Fibroblast of lung (primary cell): ENCODE measurements at regions not wholly inside any gene's neighbourhood (a gene's known extent, or its start where the extent isn't known, plus 50 kb on each side); places are given as distances from the start of the nearest gene placed in this dataset.

ENCODE experiments used
- DNase-seq, 2 donors: peaks; one replicate each; pipeline versions ENCODE4 v3.0.0 to v3.0.0-alpha.2; 2010; ENCODE audit warnings: low read depth in 2 of 2
- H2AFZ ChIP-seq: 2 replicates; pipeline ENCODE4 v1.5.1; 2012; ENCODE audit warnings: low read length, control low read depth, inconsistent platforms
- H3K27ac ChIP-seq: 2 replicates; pipeline ENCODE4 v1.5.1; 2011; ENCODE audit warnings: low read length, control low read depth; ENCODE audit not compliant: insufficient read depth
- H3K27me3 ChIP-seq: 2 replicates; pipeline ENCODE4 v1.5.1; 2011; ENCODE audit warnings: mild to moderate bottlenecking, low read length; ENCODE audit not compliant: control insufficient read depth, insufficient read depth
- H3K36me3 ChIP-seq: 2 replicates; pipeline ENCODE4 v1.5.1; 2011; ENCODE audit warnings: low read length; ENCODE audit not compliant: control insufficient read depth, insufficient read depth
- H3K4me1 ChIP-seq: 2 replicates; pipeline ENCODE4 v1.5.1; 2011; ENCODE audit warnings: low read length; ENCODE audit not compliant: control insufficient read depth, insufficient read depth; ENCODE audit errors: extremely low read depth
- H3K4me2 ChIP-seq: 2 replicates; pipeline ENCODE4 v1.5.1; 2011; ENCODE audit warnings: low read length, control low read depth; ENCODE audit not compliant: insufficient read depth; ENCODE audit errors: extremely low read depth
- H3K4me3 ChIP-seq, 4 experiments: fragments of 200-600 bp in 1 of 4; sonication (generic) in 1 of 4; replicated peaks in 1 of 4; 2 replicates each; pipeline ENCODE4 v1.5.1; 2011 to 2016; ENCODE audit warnings: low read length in 4 of 4, low read depth in 3 of 4, mild to moderate bottlenecking in 3 of 4, control low read depth in 2 of 4, inconsistent platforms in 1 of 4, mixed read lengths in 1 of 4; ENCODE audit not compliant: insufficient read depth in 1 of 4; ENCODE audit errors: control extremely low read depth in 1 of 4
- H3K79me2 ChIP-seq: 2 replicates; pipeline ENCODE4 v1.5.1; 2012; ENCODE audit warnings: mild to moderate bottlenecking, low read length, inconsistent platforms; ENCODE audit not compliant: control insufficient read depth, insufficient read depth
- H3K9ac ChIP-seq: 2 replicates; pipeline ENCODE4 v1.5.1; 2011; ENCODE audit warnings: mild to moderate bottlenecking, low read length, control low read depth; ENCODE audit not compliant: insufficient read depth
- H3K9me3 ChIP-seq: 2 replicates; pipeline ENCODE4 v1.5.1; 2012; ENCODE audit warnings: low read depth, low read length; ENCODE audit not compliant: control insufficient read depth, insufficient read depth
- H4K20me1 ChIP-seq: 2 replicates; pipeline ENCODE4 v1.5.1; 2011; ENCODE audit warnings: low read length; ENCODE audit not compliant: control insufficient read depth, insufficient read depth; ENCODE audit errors: extremely low read depth
- CTCF ChIP-seq, 2 donors: IDR thresholded peaks in 1 of 2; conservative IDR thresholded peaks in 1 of 2; 1 replicate in 1 of 2; 2 replicates in 1 of 2; pipeline ENCODE4 v1.5.1; 2011 to 2012; ENCODE audit warnings: low read length in 2 of 2, control low read depth in 1 of 2, inconsistent platforms in 1 of 2, low read depth in 1 of 2, mild to moderate bottlenecking in 1 of 2
- EZH2 ChIP-seq: IDR thresholded peaks from 2 replicates; pipeline ENCODE4 v1.5.1; 2012; ENCODE audit warnings: low read length, control low read depth, mild to moderate bottlenecking; ENCODE audit errors: missing control alignments

GRCh38 chr11:15586741-15587473, 472.2 kb downstream of the INSC start:
- DNase-seq: no peak
- Histone ChIP-seq H3K9ac (no peak overlapping the region), H3K4me1 (no peaks in the 10 kb centered on the region), H3K4me3 (no peak overlapping the region), H3K36me3 (no peaks in the 10 kb centered on the region), H3K9me3 (no peaks in the 10 kb centered on the region), H3K27me3 (no peaks in the 10 kb centered on the region), H3K4me2 (no peak overlapping the region), H3K79me2 (no peaks in the 10 kb centered on the region), H2AFZ (no peak overlapping the region), H4K20me1 (no peaks in the 10 kb centered on the region), H3K27ac (no peak overlapping the region)
- TF ChIP-seq CTCF (conservative IDR thresholded peaks at IDR 0.05 in 1 of 2, IDR thresholded peaks at IDR 0.05 in 1 of 2; ENCODE audit: low read depth in 1 of 2, low read length in 2 of 2) (no peak), EZH2 (no peak)

DNA sequence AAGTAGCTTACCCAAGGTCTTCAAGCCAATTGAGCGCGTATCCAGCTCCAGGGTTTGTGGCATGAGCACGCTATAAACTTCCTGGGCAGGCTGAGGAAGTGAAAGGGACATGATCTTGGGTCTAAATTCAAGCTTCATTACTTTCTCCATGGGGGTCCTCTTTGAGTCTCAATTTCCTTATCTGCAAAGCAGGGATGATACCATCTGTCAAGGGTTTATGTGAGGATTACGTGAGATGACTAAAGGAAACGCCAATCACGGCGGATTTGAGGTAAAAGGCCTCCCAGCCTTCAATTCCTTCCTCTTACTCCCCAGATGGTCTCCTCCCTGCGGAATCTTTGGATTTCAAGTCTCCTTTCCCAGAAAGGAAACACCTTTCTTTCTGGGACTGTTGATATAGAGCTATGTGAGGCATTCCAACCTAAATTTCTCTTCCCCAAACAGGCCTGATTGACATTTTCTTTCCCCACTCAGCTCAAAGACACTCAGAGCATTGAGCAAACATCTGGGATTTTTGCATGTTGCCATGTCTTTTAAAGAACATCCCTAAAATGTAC, 474.4 kb downstream of the INSC start:
- Histone ChIP-seq H3K79me2 (no peaks in the 10 kb centered on the region), H3K4me1 (no peaks in the 10 kb centered on the region), H3K36me3 (no peaks in the 10 kb centered on the region), H3K27ac (no peak overlapping the region), H3K4me3 (no peak overlapping the region), H3K4me2 (no peak overlapping the region), H3K9me3 (no peaks in the 10 kb centered on the region), H3K9ac (no peak overlapping the region), H3K27me3 (no peaks in the 10 kb centered on the region), H2AFZ (no peak overlapping the region), H4K20me1 (no peaks in the 10 kb centered on the region)
- DNase-seq: no peak
- TF ChIP-seq CTCF (conservative IDR thresholded peaks at IDR 0.05 in 1 of 2, IDR thresholded peaks at IDR 0.05 in 1 of 2; ENCODE audit: low read depth in 1 of 2, low read length in 2 of 2) (no peak), EZH2 (no peak)

- Histone ChIP-seq H3K9ac (no peak overlapping the region), H3K27me3 (no peaks in the 10 kb centered on the region), H3K9me3 (no peaks in the 10 kb centered on the region), H3K4me2 (no peak overlapping the region), H3K27ac (no peak overlapping the region), H4K20me1 (no peaks in the 10 kb centered on the region), H2AFZ (no peak overlapping the region), H3K79me2 (no peaks in the 10 kb centered on the region), H3K4me1 (no peaks in the 10 kb centered on the region), H3K36me3 (no peaks in the 10 kb centered on the region), H3K4me3 (no peak overlapping the region)
- peak; percentile 1 to 36 for DNase-seq
- TF ChIP-seq EZH2 (no peak), CTCF (conservative IDR thresholded peaks at IDR 0.05 in 1 of 2, IDR thresholded peaks at IDR 0.05 in 1 of 2; ENCODE audit: low read depth in 1 of 2, low read length in 2 of 2) (no peak)
Measured at GRCh38 chr11:15590132-15590531, 475.4 kb downstream of the INSC start.
